IMR-90 (cell line): ENCODE measurements at regions not wholly inside any gene's neighbourhood (a gene's known extent, or its start where the extent isn't known, plus 50 kb on each side); places are given as distances from the start of the nearest gene placed in this dataset.
A peak's percentile ranks its signal among the peaks of the same experiment; 100 is the strongest.

ENCODE experiments used
- ATAC-seq: fragments of 200-7000 bp; cut with Tn5 transposase; 2 replicates; pipeline ENCODE4 v1.9.1; 2020; ENCODE audit warnings: low read depth, mild to moderate bottlenecking, moderate library complexity
- BruUV-seq: library from RNA; stranded (reverse); fragments of 400-500 nt; replicated peaks from 2 replicates; lab custom pipeline; 2021; lab: Mats Ljungman, UMichigan
- CTCF ChIA-PET: fragments of 300-600 bp; formaldehyde crosslinking; extraction: SDS; loops from one replicate; lab custom pipeline; 2021; ENCODE audit warnings: antibody characterized with exemption; lab: Yijun Ruan, JAX
- POLR2A ChIA-PET: fragments of 300-600 bp; sonication (Branson Sonifier 250); formaldehyde crosslinking; loops from one replicate; lab custom pipeline; 2022; ENCODE audit warnings: antibody characterized with exemption; ENCODE audit not compliant: unreplicated experiment; lab: Charles Lee
- DNase-seq: peaks from one replicate; pipeline ENCODE4 v3.0.0; 2013
- H2AFZ ChIP-seq: replicated peaks from 2 replicates; pipeline ENCODE3; 2013; ENCODE audit warnings: low read length, mild to moderate bottlenecking; ENCODE audit not compliant: poor library complexity
- H2AK5ac ChIP-seq: 2 replicates; pipeline ENCODE4 v1.6.1; 2013; ENCODE audit warnings: low read depth, low read length, inconsistent platforms
- H2AK9ac ChIP-seq: replicated peaks from 2 replicates; pipeline ENCODE3; 2013; ENCODE audit warnings: mild to moderate bottlenecking, low read depth, low read length, moderate library complexity; ENCODE audit not compliant: poor library complexity
- H2BK120ac ChIP-seq: 2 replicates; pipeline ENCODE4 v1.6.1; 2013; ENCODE audit warnings: low read depth, low read length, inconsistent platforms
- H2BK15ac ChIP-seq: 3 replicates; pipeline ENCODE4 v1.6.1; 2013; ENCODE audit warnings: low read depth, low read length, inconsistent platforms
- H2BK20ac ChIP-seq: 2 replicates; pipeline ENCODE4 v1.6.1; 2013; ENCODE audit warnings: low read depth, mild to moderate bottlenecking, inconsistent platforms, low read length, moderate library complexity
- H2BK5ac ChIP-seq: 2 replicates; pipeline ENCODE4 v1.6.1; 2013; ENCODE audit warnings: mild to moderate bottlenecking, low read depth, low read length, inconsistent platforms; ENCODE audit not compliant: poor library complexity, severe bottlenecking
- H3K14ac ChIP-seq: replicated peaks from 2 replicates; pipeline ENCODE4 v1.6.1; 2013; ENCODE audit warnings: low read depth, low read length, inconsistent platforms
- H3K18ac ChIP-seq: 2 replicates; pipeline ENCODE4 v1.6.1; 2013; ENCODE audit warnings: low read depth, low read length, control low read depth
- H3K23ac ChIP-seq: 2 replicates; pipeline ENCODE4 v1.6.1; 2013; ENCODE audit warnings: low read depth, low read length, inconsistent platforms
- H3K27ac ChIP-seq: 2 replicates; pipeline ENCODE4 v1.5.1; 2013; ENCODE audit warnings: mild to moderate bottlenecking, control low read depth, low read length; ENCODE audit not compliant: insufficient read depth
- H3K27me3 ChIP-seq: 2 replicates; pipeline ENCODE4 v1.6.1; 2013; ENCODE audit warnings: low read length; ENCODE audit not compliant: control insufficient read depth, insufficient read depth
- H3K36me3 ChIP-seq: 2 replicates; pipeline ENCODE4 v1.6.1; 2013; ENCODE audit warnings: low read length, mixed read lengths; ENCODE audit not compliant: control insufficient read depth, insufficient read depth
- H3K4ac ChIP-seq: 2 replicates; pipeline ENCODE4 v1.6.1; 2013; ENCODE audit warnings: low read depth, low read length, inconsistent platforms
- H3K4me1 ChIP-seq: 2 replicates; pipeline ENCODE4 v1.6.1; 2013; ENCODE audit warnings: low read length, mixed read lengths; ENCODE audit not compliant: control insufficient read depth, insufficient read depth
- H3K4me2 ChIP-seq: 2 replicates; pipeline ENCODE4 v1.6.1; 2013; ENCODE audit warnings: low read depth, mild to moderate bottlenecking, control low read depth, low read length, moderate library complexity
- H3K4me3 ChIP-seq: 2 replicates; pipeline ENCODE4 v1.5.1; 2013; ENCODE audit warnings: low read depth, mild to moderate bottlenecking, control low read depth, low read length, moderate library complexity; ENCODE audit not compliant: insufficient read depth
- H3K56ac ChIP-seq: 2 replicates; pipeline ENCODE4 v1.6.1; 2013; ENCODE audit warnings: low read length, inconsistent platforms; ENCODE audit not compliant: insufficient read depth; ENCODE audit errors: extremely low read depth
- H3K79me1 ChIP-seq, 2 experiments: 2 replicates each; pipeline ENCODE4 v1.6.1; 2013; ENCODE audit warnings: low read length in 2 of 2, inconsistent platforms in 1 of 2, low read depth in 1 of 2
- H3K9ac ChIP-seq: 2 replicates; pipeline ENCODE4 v1.6.1; 2013; ENCODE audit warnings: low read depth, low read length, control low read depth
- H3K9me1 ChIP-seq: 2 replicates; pipeline ENCODE4 v1.6.1; 2013; ENCODE audit warnings: low read length, inconsistent platforms; ENCODE audit not compliant: insufficient read depth
- H3K9me3 ChIP-seq: 2 replicates; pipeline ENCODE4 v1.6.1; 2013; ENCODE audit warnings: low read length; ENCODE audit not compliant: control insufficient read depth, insufficient read depth
- H4K20me1 ChIP-seq: 2 replicates; pipeline ENCODE4 v1.6.1; 2013; ENCODE audit warnings: low read length, inconsistent platforms; ENCODE audit not compliant: insufficient read depth
- H4K5ac ChIP-seq: 2 replicates; pipeline ENCODE4 v1.6.1; 2013; ENCODE audit warnings: mild to moderate bottlenecking, low read depth, low read length, control low read depth
- H4K8ac ChIP-seq, 2 experiments: 2 replicates each; pipeline ENCODE4 v1.6.1; 2013; ENCODE audit warnings: low read depth in 2 of 2, low read length in 2 of 2, control low read depth in 1 of 2, inconsistent platforms in 1 of 2
- H4K91ac ChIP-seq: 2 replicates; pipeline ENCODE4 v1.6.1; 2013; ENCODE audit warnings: low read depth, low read length, inconsistent platforms; ENCODE audit not compliant: insufficient read depth
- CEBPB ChIP-seq: IDR thresholded peaks from 2 replicates; pipeline ENCODE4 v1.6.1; 2012; ENCODE audit warnings: low read depth, low read length, improper control_type of control experiment
- CHD1 ChIP-seq: IDR thresholded peaks from 2 replicates; pipeline ENCODE4 v1.6.1; 2012; ENCODE audit warnings: low read depth, low read length, improper control_type of control experiment
- FOS ChIP-seq: fragments of 150-350 bp; IDR thresholded peaks from 2 replicates; pipeline ENCODE4 v1.6.1; 2016; ENCODE audit warnings: low read depth, low read length
- MAFK ChIP-seq: IDR thresholded peaks from 2 replicates; pipeline ENCODE4 v1.6.1; 2012; ENCODE audit warnings: low read depth, low read length, improper control_type of control experiment
- MAZ ChIP-seq: IDR thresholded peaks from 2 replicates; pipeline ENCODE4 v1.6.1; 2012; ENCODE audit warnings: low read depth, mild to moderate bottlenecking, low read length, improper control_type of control experiment, moderate library complexity, borderline replicate concordance
- MXI1 ChIP-seq: IDR thresholded peaks from 2 replicates; pipeline ENCODE4 v1.6.1; 2012; ENCODE audit warnings: low read depth, mild to moderate bottlenecking, low read length, moderate library complexity, borderline replicate concordance
- POLR2A ChIP-seq: IDR thresholded peaks from 2 replicates; pipeline ENCODE4 v1.6.1; 2012; ENCODE audit warnings: mild to moderate bottlenecking, low read depth, low read length
- RAD21 ChIP-seq: IDR thresholded peaks from 2 replicates; pipeline ENCODE4 v1.6.1; 2012; ENCODE audit warnings: low read length, improper control_type of control experiment
- RCOR1 ChIP-seq: IDR thresholded peaks from 2 replicates; pipeline ENCODE4 v1.6.1; 2012; ENCODE audit warnings: mild to moderate bottlenecking, low read length, improper control_type of control experiment; ENCODE audit not compliant: insufficient replicate concordance
- RFX5 ChIP-seq: IDR thresholded peaks from 2 replicates; pipeline ENCODE4 v1.8.0; 2012; ENCODE audit warnings: low read depth, mild to moderate bottlenecking, low read length, moderate library complexity
- SMC3 ChIP-seq: fragments of 150-350 bp; IDR thresholded peaks from 2 replicates; pipeline ENCODE4 v1.6.1; 2016; ENCODE audit warnings: low read depth, mild to moderate bottlenecking, antibody characterized with exemption, low read length, moderate library complexity
- WGBS, 2 experiments: methylation state at CpG; one replicate each; pipeline versions ENCODE4 v1.1.5 to v1.1.7; 2013; ENCODE audit warnings: missing lambda C conversion rate in 2 of 2; ENCODE audit not compliant: insufficient read length in 1 of 2; ENCODE audit errors: extremely low coverage in 2 of 2; 5-methylcytosine and 5-hydroxymethylcytosine counted together
- dilution Hi-C: fragments of 300-500 bp; cut with HindIII; formaldehyde crosslinking; loops from one replicate; pipeline ENCODE4 v1.14.3; 2018; ENCODE audit warnings: low sequenced_read_pairs; ENCODE audit not compliant: unreplicated experiment
- in situ Hi-C: fragments of 300-500 bp; cut with MboI; formaldehyde crosslinking; loops from 3 replicates; pipeline ENCODE4 v1.14.3; 2019; ENCODE audit warnings: low sequenced_read_pairs, inconsistent platforms, mixed read lengths
- intact Hi-C: fragments of 100-400 bp; cut with micrococcal nuclease; formaldehyde crosslinking; loops from 2 replicates; pipeline ENCODE4 v1.10.0; 2022
- TF ChIP-seq, protein P1 (sequence below): fragments of 150-350 bp; IDR thresholded peaks from 2 replicates; pipeline ENCODE4 v1.6.1; 2017; ENCODE audit warnings: mild to moderate bottlenecking, antibody characterized with exemption, low read length, low read depth
- TF ChIP-seq, protein P2 (sequence below): fragments of 150-350 bp; IDR thresholded peaks from 2 replicates; pipeline ENCODE4 v1.6.1; 2016; ENCODE audit warnings: low read depth, mild to moderate bottlenecking, low read length, moderate library complexity, borderline replicate concordance

DNA sequence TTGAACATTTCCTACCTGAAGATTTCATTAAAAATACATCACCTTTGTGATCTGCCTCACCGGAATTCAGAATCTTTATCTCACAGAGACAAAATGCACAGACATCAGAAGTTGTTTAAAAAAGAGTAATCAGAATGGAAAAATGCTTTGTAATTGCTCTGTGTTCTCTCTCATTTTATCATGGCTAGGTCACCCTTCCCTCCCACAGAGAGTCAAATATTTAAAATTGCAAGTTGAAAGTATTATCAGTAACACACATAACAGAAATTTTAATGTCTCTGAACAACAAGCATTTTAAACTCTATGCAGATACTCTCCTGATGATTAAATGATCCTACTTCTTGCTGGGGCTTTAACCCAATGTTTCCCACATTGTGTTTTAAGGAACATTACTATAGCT, 362.0 kb downstream of the CBLL2 start:
- Histone ChIP-seq H2BK20ac (no peak overlapping the region), H2BK5ac (peak overlapping the region; percentile 65), H2AK5ac (no peak overlapping the region), H2AK9ac (no peak overlapping the region), H3K56ac (no peak overlapping the region), H3K9ac (no peak overlapping the region), H2AFZ (no peak overlapping the region), H4K20me1 (no peaks in the 10 kb centered on the region), H4K5ac (no peak overlapping the region), H4K91ac (no peak overlapping the region), H3K36me3 (no peaks in the 10 kb centered on the region), H3K18ac (no peak overlapping the region; the same call in 1 of the 2 replicates), H3K79me1 (no peaks in the 10 kb centered on the region), H4K8ac (no peak overlapping the region), H3K4ac (no peak overlapping the region), H3K27me3 (no peaks in the 10 kb centered on the region), H3K4me2 (peak overlapping the region; percentile 50; the same call in 1 of the 2 replicates), H3K4me1 (peaks cover 2% of the 10 kb centered on the region; the same call in 1 of the 2 replicates), H3K9me1 (no peaks in the 10 kb centered on the region; the same call in 1 of the 2 replicates), H3K23ac (no peak overlapping the region), H2BK120ac (no peak overlapping the region), H3K4me3 (no peak overlapping the region), H3K9me3 (no peaks in the 10 kb centered on the region), H3K27ac (no peak overlapping the region), H3K14ac (no peak overlapping the region), H2BK15ac (no peak overlapping the region)
- no CpG with 5 or more reads among the region's 1 CpG for WGBS, 2 experiments
- DNase-seq (peak; percentile 24), ATAC-seq (peak; percentile 53)
- in situ Hi-C loops (no loop called here), intact Hi-C loops (loop anchor here (5.0 to 10.0 kb wide), 2 partner anchors 113 to 500 kb away; no protein-coding TSS in a partner anchor), dilution Hi-C loops (no loop called here)
- POLR2A ChIA-PET = no interaction called here
- CTCF ChIA-PET = no interaction called here
- BruUV-seq = no TSS peak
- TF ChIP-seq CEBPB = no peak
- TF ChIP-seq CHD1 = no peak
- no peak for TF ChIP-seq RCOR1
- TF ChIP-seq, protein P1, sequence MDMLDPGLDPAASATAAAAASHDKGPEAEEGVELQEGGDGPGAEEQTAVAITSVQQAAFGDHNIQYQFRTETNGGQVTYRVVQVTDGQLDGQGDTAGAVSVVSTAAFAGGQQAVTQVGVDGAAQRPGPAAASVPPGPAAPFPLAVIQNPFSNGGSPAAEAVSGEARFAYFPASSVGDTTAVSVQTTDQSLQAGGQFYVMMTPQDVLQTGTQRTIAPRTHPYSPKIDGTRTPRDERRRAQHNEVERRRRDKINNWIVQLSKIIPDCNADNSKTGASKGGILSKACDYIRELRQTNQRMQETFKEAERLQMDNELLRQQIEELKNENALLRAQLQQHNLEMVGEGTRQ = no peak
- TF ChIP-seq MAFK = no peak
- no peak for TF ChIP-seq MXI1
- no peak for TF ChIP-seq POLR2A
- TF ChIP-seq FOS = no peak
- TF ChIP-seq MAZ = no peak
- no peak for TF ChIP-seq SMC3
- TF ChIP-seq RAD21 = no peak
- no peak for TF ChIP-seq RFX5
- TF ChIP-seq, protein P2, sequence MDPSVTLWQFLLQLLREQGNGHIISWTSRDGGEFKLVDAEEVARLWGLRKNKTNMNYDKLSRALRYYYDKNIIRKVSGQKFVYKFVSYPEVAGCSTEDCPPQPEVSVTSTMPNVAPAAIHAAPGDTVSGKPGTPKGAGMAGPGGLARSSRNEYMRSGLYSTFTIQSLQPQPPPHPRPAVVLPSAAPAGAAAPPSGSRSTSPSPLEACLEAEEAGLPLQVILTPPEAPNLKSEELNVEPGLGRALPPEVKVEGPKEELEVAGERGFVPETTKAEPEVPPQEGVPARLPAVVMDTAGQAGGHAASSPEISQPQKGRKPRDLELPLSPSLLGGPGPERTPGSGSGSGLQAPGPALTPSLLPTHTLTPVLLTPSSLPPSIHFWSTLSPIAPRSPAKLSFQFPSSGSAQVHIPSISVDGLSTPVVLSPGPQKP = no peak
